ENCODE measurements at regions not wholly inside any gene's neighbourhood (a gene's known extent, or its start where the extent isn't known, plus 50 kb on each side); places are given as distances from the start of the nearest gene placed in this dataset.

GRCh38 chr1:117794073-117794472, 135.3 kb downstream of the GDAP2 start:
- TF ChIP-seq CTCF (IDR thresholded peaks at IDR 0.05) (no peak), POLR2A (IDR thresholded peaks at IDR 0.05) (no peak)

Data from thyroid gland (tissue), 4 donors.